Muscle of leg (tissue), 3 donors: ENCODE measurements at regions not wholly inside any gene's neighbourhood (a gene's known extent, or its start where the extent isn't known, plus 50 kb on each side); places are given as distances from the start of the nearest gene placed in this dataset.
A peak's percentile ranks its signal among the peaks of the same experiment; 100 is the strongest.

Source experiments
- DNase-seq: peaks from one replicate; pipeline ENCODE4 v3.0.0; 2013
- H3K27ac ChIP-seq: one replicate; pipeline ENCODE4 v1.5.1; 2013; ENCODE audit warnings: mild to moderate bottlenecking, low read length, control low read depth
- H3K27me3 ChIP-seq: one replicate; pipeline ENCODE4 v1.6.1; 2013; ENCODE audit warnings: low read length; ENCODE audit not compliant: control insufficient read depth, insufficient read depth
- H3K36me3 ChIP-seq: one replicate; pipeline ENCODE4 v1.6.1; 2013; ENCODE audit warnings: low read length; ENCODE audit not compliant: control insufficient read depth, insufficient read depth
- H3K4me1 ChIP-seq: one replicate; pipeline ENCODE4 v1.6.1; 2013; ENCODE audit warnings: low read length; ENCODE audit not compliant: control insufficient read depth, insufficient read depth
- H3K4me3 ChIP-seq: one replicate; pipeline ENCODE4 v1.5.1; 2013; ENCODE audit warnings: low read length, control low read depth
- H3K9me3 ChIP-seq: replicated peaks from 2 replicates; pipeline ENCODE4 v1.6.1; 2013; ENCODE audit warnings: low read depth, low read length; ENCODE audit not compliant: control insufficient read depth
- WGBS: methylation state at CpG from one replicate; pipeline ENCODE4 v1.1.5; 2013; ENCODE audit warnings: missing lambda C conversion rate; ENCODE audit not compliant: insufficient coverage; 5-methylcytosine and 5-hydroxymethylcytosine counted together

DNA sequence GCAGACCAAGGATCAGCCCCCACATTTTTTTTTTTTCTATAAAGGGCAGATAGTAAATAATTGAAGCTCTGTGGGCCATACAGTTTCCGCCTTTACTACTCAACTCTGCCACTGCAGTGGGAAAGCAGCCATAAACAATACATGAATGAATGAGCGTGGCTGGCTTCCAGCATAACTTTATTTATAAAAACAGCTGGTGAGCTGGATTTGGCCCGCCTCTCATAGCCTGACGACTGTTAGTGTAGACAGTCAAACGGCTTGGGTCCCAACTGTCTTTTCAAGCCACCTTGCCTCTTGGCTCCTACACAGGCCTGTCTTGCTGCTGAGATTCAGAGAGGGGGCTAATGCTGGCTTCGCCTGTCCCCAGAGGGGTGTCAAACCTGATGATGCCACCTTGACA is 169.8 kb upstream of the GPR26 start:
- Histone ChIP-seq H3K9me3 (no peaks in the 10 kb centered on the region), H3K4me3 (no peak overlapping the region), H3K36me3 (no peaks in the 10 kb centered on the region), H3K4me1 (peaks cover 6% of the 10 kb centered on the region), H3K27me3 (peaks cover 28% of the 10 kb centered on the region), H3K27ac (no peak overlapping the region)
- DNase-seq, result peak; percentile 61
- WGBS, result 33% methylated on average over 3 of the region's 6 CpGs

DNA sequence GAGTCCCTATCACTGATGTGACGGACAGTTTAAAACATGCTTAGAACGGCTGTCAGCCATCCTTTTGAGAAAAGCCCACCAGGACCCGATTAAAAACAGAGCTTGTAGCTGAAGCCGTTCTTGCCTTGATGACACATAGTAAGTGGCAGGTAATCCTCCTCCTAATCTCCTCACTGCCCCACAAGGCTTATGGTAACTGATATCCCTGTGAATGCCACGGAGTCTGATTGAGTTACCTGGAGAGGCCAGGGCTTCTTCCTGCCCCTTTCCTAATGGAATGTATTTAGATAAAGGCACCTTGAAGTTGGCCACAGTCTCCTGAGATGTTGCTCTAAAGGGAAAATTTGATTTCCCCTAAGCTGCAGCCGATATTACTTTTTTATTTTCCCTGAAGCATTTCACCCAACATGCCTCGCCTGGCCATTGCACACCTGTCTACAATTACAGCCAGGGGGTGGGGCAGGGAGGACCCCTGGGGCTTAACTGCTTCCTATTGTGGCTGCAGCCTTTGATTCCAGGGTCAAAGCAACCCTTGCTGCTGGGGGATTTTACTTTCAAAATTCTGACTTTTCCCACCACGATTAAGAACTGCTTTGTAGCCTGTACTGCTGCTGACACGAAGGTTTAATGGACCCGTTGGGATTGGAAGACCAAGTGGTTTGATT is 169.0 kb upstream of the GPR26 start:
- Histone ChIP-seq H3K4me1 (peaks cover 6% of the 10 kb centered on the region), H3K4me3 (no peak overlapping the region), H3K36me3 (no peaks in the 10 kb centered on the region), H3K9me3 (no peaks in the 10 kb centered on the region), H3K27me3 (peaks cover 25% of the 10 kb centered on the region), H3K27ac (no peak overlapping the region)
- no peak for DNase-seq
- 13% methylated on average over 2 of the region's 10 CpGs for WGBS

- H3K9me3 ChIP-seq, result no peaks in the 10 kb centered on the region
- peaks cover 13% of the 10 kb centered on the region for H3K27me3 ChIP-seq
- 71% methylated on average over 4 of the region's 7 CpGs for WGBS
- DNase-seq, result no peak
- H3K4me1 ChIP-seq, result peaks cover 6% of the 10 kb centered on the region
- H3K27ac ChIP-seq, result no peak overlapping the region
- H3K4me3 ChIP-seq, result no peak overlapping the region
- H3K36me3 ChIP-seq, result no peaks in the 10 kb centered on the region
Observed at GRCh38 chr10:123500110-123500509, 166.0 kb upstream of the GPR26 start.

DNA sequence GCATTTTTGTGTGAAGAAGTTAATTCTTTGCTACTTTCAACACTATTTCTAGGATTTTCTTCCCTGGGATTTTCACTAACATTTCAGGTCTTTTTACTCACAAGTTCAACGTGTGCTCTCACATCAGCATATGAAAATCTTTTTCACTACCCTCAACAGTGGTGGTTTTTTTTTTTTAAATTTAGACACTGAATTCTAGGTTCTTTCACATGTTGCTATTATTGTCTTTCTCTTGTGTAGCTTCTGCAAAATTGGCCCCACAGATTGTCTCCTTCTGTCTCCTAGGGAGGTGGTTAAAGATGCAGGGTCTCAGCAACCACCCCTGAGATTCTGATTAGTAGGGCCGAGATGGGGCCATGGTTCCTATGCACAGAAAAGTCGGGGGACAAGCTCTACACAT is 165.0 kb upstream of the GPR26 start:
- Histone ChIP-seq H3K36me3 (no peaks in the 10 kb centered on the region), H3K9me3 (no peaks in the 10 kb centered on the region), H3K4me3 (no peak overlapping the region), H3K4me1 (peaks cover 5% of the 10 kb centered on the region), H3K27me3 (peaks cover 13% of the 10 kb centered on the region), H3K27ac (no peak overlapping the region)
- 90% methylated on average over 2 of the region's 3 CpGs for WGBS
- DNase-seq, result no peak

DNA sequence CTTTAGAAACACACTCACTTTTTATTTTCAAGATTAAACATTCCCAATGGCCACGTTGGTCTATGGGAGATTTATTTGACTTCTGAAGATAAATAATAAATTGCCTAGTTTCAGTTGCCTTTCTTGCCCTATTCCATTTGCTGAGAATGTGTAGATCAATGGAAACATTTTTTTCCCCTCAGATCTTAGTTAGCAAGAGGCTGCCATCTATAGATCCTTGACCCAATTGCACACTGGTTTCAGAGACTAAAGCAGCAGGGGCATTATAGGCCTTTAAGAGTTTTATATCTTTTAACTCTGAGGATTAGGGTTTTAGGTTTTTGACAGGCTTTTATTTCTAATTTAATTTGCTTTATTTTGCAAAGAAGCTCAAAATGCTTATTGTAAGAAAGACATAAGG is 163.2 kb upstream of the GPR26 start:
- Histone ChIP-seq H3K27me3 (peaks cover 6% of the 10 kb centered on the region), H3K4me1 (no peaks in the 10 kb centered on the region), H3K27ac (no peak overlapping the region), H3K9me3 (no peaks in the 10 kb centered on the region), H3K36me3 (no peaks in the 10 kb centered on the region), H3K4me3 (no peak overlapping the region)
- no peak for DNase-seq
- no CpG with 5 or more reads among the region's 1 CpG for WGBS

DNA sequence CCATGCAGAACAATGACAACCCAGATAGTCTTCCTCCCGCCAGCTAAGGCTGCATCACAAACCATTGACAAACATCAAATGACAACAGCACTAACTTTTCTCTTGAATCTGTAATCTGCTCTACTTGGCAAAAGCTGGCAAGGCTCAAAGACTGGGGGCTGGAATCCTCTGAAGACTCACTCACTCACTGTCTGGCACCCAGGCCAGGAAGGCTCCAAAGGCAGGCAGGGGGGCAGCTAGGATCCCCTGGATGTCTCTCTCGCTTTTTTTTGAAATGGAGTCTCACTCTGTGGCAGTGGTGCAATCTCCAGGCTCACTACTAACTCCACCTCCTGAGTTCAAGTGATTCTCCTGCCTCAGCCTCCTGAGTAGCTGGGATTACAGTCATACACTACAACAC is 159.7 kb upstream of the GPR26 start:
- Histone ChIP-seq H3K4me3 (no peak overlapping the region), H3K9me3 (no peaks in the 10 kb centered on the region), H3K27ac (no peak overlapping the region), H3K27me3 (peaks cover under 1% of the 10 kb centered on the region), H3K36me3 (no peaks in the 10 kb centered on the region), H3K4me1 (no peaks in the 10 kb centered on the region)
- no peak for DNase-seq
- 60% methylated on average over 1 of the region's 2 CpGs for WGBS

DNA sequence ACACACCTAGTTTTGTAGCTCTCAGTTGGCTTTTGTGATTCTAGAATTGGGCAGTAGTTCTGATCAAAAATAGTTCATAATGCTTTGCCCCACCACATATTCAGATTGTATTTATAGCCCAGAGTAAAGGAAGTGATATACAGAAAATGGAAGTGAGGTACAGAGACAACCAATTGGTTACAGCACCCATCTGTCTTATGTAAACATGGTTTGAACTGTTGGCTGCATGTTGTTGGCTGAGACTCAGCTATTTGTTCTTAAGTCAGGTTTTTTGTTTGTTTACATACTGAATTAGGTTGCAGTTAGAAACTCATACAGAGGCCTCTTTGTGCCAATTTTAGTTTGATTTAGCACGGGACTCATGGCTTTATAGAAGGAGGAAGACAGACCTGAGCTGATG is 158.9 kb upstream of the GPR26 start:
- DNase-seq, result no peak
- no CpG with 5 or more reads among the region's 1 CpG for WGBS

GRCh38 chr10:123509338-123509737 is 156.8 kb upstream of the GPR26 start:
- H3K27me3 ChIP-seq, result peaks cover 7% of the 10 kb centered on the region
- no peaks in the 10 kb centered on the region for H3K4me1 ChIP-seq
- H3K27ac ChIP-seq, result no peak overlapping the region
- H3K4me3 ChIP-seq, result no peak overlapping the region
- 90% methylated on average over 2 of the region's 2 CpGs for WGBS
- H3K9me3 ChIP-seq, result no peaks in the 10 kb centered on the region
- no peaks in the 10 kb centered on the region for H3K36me3 ChIP-seq
- no peak for DNase-seq

More for the DNA sequence above, 158.9 kb upstream of the GPR26 start:
- Histone ChIP-seq H3K27ac (no peak overlapping the region), H3K36me3 (no peaks in the 10 kb centered on the region), H3K9me3 (no peaks in the 10 kb centered on the region), H3K4me3 (no peak overlapping the region), H3K4me1 (no peaks in the 10 kb centered on the region), H3K27me3 (no peaks in the 10 kb centered on the region)

DNA sequence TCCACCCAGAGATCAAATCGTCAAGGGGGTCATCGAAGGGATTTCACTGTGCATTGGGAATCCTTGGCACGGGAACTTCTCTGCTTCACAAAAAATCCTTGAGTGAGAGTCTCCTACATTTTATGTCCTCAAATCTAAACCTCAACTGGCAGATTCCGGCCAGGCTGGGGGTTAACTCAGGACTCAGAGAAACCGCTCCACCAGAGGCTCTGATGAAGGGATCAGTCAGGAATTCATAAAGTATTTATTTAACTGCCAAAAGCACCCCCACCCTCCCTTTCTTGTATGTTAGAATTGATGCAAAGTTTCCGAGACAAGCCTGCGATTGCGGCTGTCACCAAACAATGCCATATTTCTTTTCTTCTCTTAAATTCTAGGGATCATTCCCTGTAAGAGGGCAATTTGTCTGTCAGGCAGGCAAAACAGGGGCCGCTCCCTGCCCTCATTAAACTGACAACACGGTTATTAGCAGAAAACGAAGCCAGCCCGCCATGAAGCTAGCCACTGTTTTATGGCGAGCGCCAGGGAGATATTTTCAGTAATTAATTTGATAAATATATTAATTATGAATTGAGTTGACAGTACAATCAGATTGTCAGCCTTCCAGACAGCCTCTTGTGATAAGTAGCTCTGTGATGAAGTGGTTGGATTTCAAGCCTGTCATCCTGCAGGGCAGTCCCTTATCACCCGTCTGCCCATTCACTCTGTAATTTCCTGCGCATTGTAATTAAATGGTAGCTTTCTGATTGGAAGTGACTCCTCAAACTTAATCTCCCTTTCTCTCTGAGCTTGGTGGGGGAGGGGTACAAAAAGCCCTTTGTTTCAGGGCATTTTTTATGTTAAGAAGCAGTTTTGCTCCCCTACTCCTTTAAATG is 153.0 kb upstream of the GPR26 start:
- 40% methylated on average over 1 of the region's 16 CpGs for WGBS
- no peak overlapping the region for H3K4me3 ChIP-seq
- H3K4me1 ChIP-seq, result no peaks in the 10 kb centered on the region
- no peaks in the 10 kb centered on the region for H3K9me3 ChIP-seq
- H3K27me3 ChIP-seq, result peaks cover 23% of the 10 kb centered on the region
- H3K27ac ChIP-seq, result no peak overlapping the region
- DNase-seq, result peak; percentile 12
- no peaks in the 10 kb centered on the region for H3K36me3 ChIP-seq

DNA sequence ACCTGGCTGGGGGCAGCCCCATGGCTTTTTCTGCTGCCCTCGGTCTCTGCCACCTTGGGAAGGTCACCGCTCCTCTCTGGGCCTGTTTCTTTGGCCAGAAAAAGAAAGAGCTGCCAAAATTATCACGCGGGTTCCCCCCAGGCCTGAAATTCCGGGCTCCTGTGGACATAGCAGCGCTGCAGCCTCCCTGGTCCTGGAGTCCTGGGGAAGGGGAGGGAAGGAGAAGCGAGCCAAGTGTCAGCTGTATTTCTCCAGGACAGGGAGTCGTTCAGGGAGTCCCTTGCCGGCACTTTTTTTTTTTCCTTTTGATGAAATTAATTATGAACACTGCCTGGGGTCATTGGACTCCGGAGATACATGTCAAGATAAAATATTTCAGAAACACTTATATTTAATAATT is 152.3 kb upstream of the GPR26 start:
- Histone ChIP-seq H3K4me3 (no peak overlapping the region), H3K9me3 (no peaks in the 10 kb centered on the region), H3K4me1 (no peaks in the 10 kb centered on the region), H3K27ac (no peak overlapping the region), H3K27me3 (peaks cover 25% of the 10 kb centered on the region), H3K36me3 (no peaks in the 10 kb centered on the region)
- WGBS, result 39% methylated on average over 7 of the region's 10 CpGs
- DNase-seq, result no peak
